ENCODE measurements at regions not wholly inside any gene's neighbourhood (a gene's known extent, or its start where the extent isn't known, plus 50 kb on each side); places are given as distances from the start of the nearest gene placed in this dataset.

DNA sequence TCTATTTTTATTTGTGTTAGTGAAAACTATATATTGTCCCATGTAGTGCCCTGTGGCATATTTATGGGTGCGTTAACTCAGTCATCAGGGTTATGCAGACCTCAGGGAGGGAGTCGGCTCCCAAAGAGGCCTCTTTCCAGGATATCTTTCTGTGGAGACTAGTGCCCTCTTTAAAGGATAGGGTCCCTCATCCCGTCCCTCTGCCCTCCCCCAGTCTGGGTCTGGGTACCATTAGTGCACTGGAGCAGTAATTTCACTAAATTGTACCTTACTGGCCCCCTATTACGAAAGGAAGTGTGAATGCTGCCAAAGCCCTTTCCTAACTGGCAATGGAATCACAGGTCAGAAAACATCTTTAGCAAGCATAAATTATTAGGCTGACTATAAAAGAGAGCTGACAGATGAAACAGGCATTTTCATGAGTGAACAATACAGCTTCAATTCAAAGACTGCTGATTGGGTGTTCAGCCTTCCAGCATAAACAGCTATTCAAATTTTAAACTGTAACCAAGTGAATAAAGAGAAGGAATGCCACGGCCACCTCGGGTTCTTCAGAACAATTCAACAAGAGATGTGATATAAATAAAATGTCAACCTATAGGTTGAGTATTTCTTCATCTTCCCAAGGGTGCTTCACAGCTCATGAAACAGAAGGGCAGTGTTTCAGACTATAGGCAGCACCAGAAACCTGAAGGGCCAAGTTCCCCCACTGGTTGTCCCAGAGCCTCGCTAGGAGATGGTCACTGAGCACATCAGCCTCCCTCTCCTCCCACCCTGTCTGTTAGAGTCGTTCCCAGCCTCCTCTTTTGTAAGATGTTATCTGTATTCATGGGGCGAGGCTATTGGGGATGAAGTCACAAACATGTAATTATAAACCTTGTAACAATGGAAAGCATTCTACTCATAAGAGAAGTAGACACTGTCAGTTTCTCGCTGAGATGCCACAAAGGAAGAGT, 318.7 kb downstream of the TMEM161B start:
- no peaks in the 10 kb centered on the region for H3K4me1 Mint-ChIP-seq
- no peaks in the 10 kb centered on the region for H3K4me1 ChIP-seq (ENCODE audit: control insufficient read depth in 1 of 2, extremely low read depth in 1 of 2, insufficient read depth in 2 of 2, low read length in 2 of 2)

DNA sequence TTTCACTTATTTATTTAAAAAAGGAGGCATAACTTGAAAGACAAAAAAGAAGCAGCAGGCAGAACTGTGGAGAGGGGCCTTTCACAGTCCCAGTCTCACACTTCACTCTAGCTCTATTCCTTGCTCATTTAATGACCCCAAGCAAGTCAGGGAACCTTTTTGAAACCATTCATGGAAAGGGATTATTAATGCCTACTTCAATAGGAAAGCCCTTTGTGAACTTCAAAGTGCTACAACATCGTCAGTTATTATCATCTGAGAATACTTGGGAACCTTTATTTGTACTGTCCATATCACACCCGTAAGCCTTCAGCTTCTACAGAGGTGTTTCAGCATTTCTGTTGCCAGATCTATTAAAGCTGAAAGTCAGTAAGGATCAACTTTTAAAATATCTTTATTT, 320.2 kb downstream of the TMEM161B start:
- Histone ChIP-seq H3K9me3 (no peaks in the 10 kb centered on the region), H3K4me1 (ENCODE audit: control insufficient read depth in 1 of 2, extremely low read depth in 1 of 2, insufficient read depth in 2 of 2, low read length in 2 of 2) (no peaks in the 10 kb centered on the region), H3K4me3 (ENCODE audit: control insufficient read depth in 1 of 2, extremely low read depth in 1 of 2, low read length in 1 of 2) (no peak overlapping the region), H3K27ac (ENCODE audit: low read length) (no peak overlapping the region), H3K36me3 (ENCODE audit: control insufficient read depth in 2 of 2, extremely low read depth in 1 of 2, insufficient read depth in 1 of 2, low read length in 1 of 2) (no peaks in the 10 kb centered on the region), H3K27me3 (replicated peaks in 1 of 2; ENCODE audit: control insufficient read depth in 2 of 2, extremely low read depth in 1 of 2, insufficient read depth in 2 of 2, low read length in 1 of 2) (no peaks in the 10 kb centered on the region)
- peaks cover 0 to 4% of the 10 kb centered on the region in 2 donors for H3K27me3 Mint-ChIP-seq
- ChIA-PET CTCF (no interaction called here), POLR2A (no interaction called here)
- no peak overlapping the region for H3K4me3 Mint-ChIP-seq
- H3K36me3 Mint-ChIP-seq, result no peaks in the 10 kb centered on the region
- no peaks in the 10 kb centered on the region for H3K9me3 Mint-ChIP-seq
- DNase-seq (no peak), ATAC-seq (replicated peaks in 1 of 4) (no peak)
- H3K4me1 Mint-ChIP-seq, result no peaks in the 10 kb centered on the region
- no CpG with 5 or more reads among the region's 2 CpGs for WGBS (ENCODE audit: insufficient coverage)
- H3K27ac Mint-ChIP-seq, result no peak overlapping the region

More for the DNA sequence above, 318.7 kb downstream of the TMEM161B start:
- 53% methylated on average over 3 of the region's 10 CpGs for WGBS (ENCODE audit: insufficient coverage)
- DNase-seq (no peak), ATAC-seq (replicated peaks in 1 of 4) (no peak)
- no peaks in the 10 kb centered on the region for H3K36me3 ChIP-seq (ENCODE audit: control insufficient read depth in 2 of 2, extremely low read depth in 1 of 2, insufficient read depth in 1 of 2, low read length in 1 of 2)
- H3K27me3 ChIP-seq (replicated peaks in 1 of 2; ENCODE audit: control insufficient read depth in 2 of 2, extremely low read depth in 1 of 2, insufficient read depth in 2 of 2, low read length in 1 of 2), result no peaks in the 10 kb centered on the region
- no peaks in the 10 kb centered on the region for H3K9me3 ChIP-seq
- POLR2A ChIA-PET, result no interaction called here
- no peak overlapping the region for H3K27ac ChIP-seq (ENCODE audit: low read length)
- Mint-ChIP-seq H3K36me3 (no peaks in the 10 kb centered on the region), H3K9me3 (no peaks in the 10 kb centered on the region), H3K27me3 (peaks cover 0 to under 1% of the 10 kb centered on the region in 2 donors), H3K27ac (no peak overlapping the region), H3K4me3 (no peak overlapping the region)
- no peak overlapping the region for H3K4me3 ChIP-seq (ENCODE audit: control insufficient read depth in 1 of 2, extremely low read depth in 1 of 2, low read length in 1 of 2)
- CTCF ChIA-PET, result no interaction called here

DNA sequence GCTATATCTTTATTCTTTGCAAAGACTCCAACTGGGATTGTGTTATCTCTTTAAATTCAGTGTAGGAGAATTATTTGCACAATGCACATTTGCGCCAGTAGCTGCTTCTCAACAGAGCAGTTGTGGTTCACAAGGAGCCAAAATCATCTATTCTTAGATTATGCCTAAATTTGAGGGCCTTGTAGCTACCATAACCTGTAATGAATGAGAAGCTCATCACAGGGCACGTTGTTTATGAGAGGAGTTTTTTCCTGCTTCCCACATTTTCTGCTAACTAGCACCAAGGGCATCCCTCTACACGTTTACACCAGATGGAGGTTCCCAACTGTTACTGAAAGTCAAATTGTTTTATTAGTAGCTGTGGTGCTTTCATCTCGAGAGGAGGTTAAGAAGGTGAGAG, 322.4 kb downstream of the TMEM161B start:
- no peaks in the 10 kb centered on the region for H3K36me3 ChIP-seq (ENCODE audit: control insufficient read depth in 2 of 2, extremely low read depth in 1 of 2, insufficient read depth in 1 of 2, low read length in 1 of 2)
- no peak overlapping the region for H3K4me3 Mint-ChIP-seq
- no peak for ATAC-seq (replicated peaks in 1 of 4)
- CTCF ChIA-PET, result interaction anchor here in 1 of 2 donors (0.6 kb wide), 1 partner anchor 39 kb away, joined by 4 read pairs; no protein-coding TSS in a partner anchor
- no peaks in the 10 kb centered on the region for H3K9me3 ChIP-seq
- no peaks in the 10 kb centered on the region for H3K36me3 Mint-ChIP-seq
- H3K4me1 Mint-ChIP-seq, result no peaks in the 10 kb centered on the region
- H3K27ac ChIP-seq (ENCODE audit: low read length), result no peak overlapping the region
- 80% methylated on average over 1 of the region's 4 CpGs for WGBS (ENCODE audit: insufficient coverage)
- POLR2A ChIA-PET, result no interaction called here
- H3K4me1 ChIP-seq (ENCODE audit: control insufficient read depth in 1 of 2, extremely low read depth in 1 of 2, insufficient read depth in 2 of 2, low read length in 2 of 2), result no peaks in the 10 kb centered on the region
- H3K27me3 ChIP-seq (replicated peaks in 1 of 2; ENCODE audit: control insufficient read depth in 2 of 2, extremely low read depth in 1 of 2, insufficient read depth in 2 of 2, low read length in 1 of 2), result no peaks in the 10 kb centered on the region
- no peak overlapping the region for H3K4me3 ChIP-seq (ENCODE audit: control insufficient read depth in 1 of 2, extremely low read depth in 1 of 2, low read length in 1 of 2)
- no peak overlapping the region for H3K27ac Mint-ChIP-seq
- H3K27me3 Mint-ChIP-seq, result peaks cover 0 to 4% of the 10 kb centered on the region in 2 donors
- H3K9me3 Mint-ChIP-seq, result no peaks in the 10 kb centered on the region
- no peak for DNase-seq

DNA sequence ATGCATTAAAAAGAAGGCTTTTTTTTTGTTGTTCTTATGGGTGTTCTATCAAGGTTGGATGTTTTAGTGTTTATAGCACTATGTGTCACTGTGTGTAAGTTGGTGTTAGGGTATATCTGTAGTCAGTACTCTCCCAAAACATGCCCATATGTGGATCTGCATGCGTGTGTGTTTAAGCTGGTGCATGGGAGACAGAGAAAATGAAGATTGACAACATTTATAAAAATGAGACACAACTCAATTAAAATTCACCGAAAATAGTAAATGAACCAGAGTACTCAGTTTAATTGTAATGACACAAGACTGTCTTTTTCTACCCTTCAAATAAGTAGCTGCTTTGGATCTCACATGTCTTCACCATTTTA, 323.4 kb downstream of the TMEM161B start:
- Mint-ChIP-seq H3K27ac (no peak overlapping the region), H3K4me3 (no peak overlapping the region), H3K9me3 (peaks cover 0 to 4% (median 0%) of the 10 kb centered on the region in 3 donors), H3K27me3 (peaks cover 0 to 4% of the 10 kb centered on the region in 2 donors), H3K4me1 (no peaks in the 10 kb centered on the region), H3K36me3 (no peaks in the 10 kb centered on the region)
- no peaks in the 10 kb centered on the region for H3K4me1 ChIP-seq (ENCODE audit: control insufficient read depth in 1 of 2, extremely low read depth in 1 of 2, insufficient read depth in 2 of 2, low read length in 2 of 2)
- POLR2A ChIA-PET, result no interaction called here
- CTCF ChIA-PET, result no interaction called here
- H3K27me3 ChIP-seq (replicated peaks in 1 of 2; ENCODE audit: control insufficient read depth in 2 of 2, extremely low read depth in 1 of 2, insufficient read depth in 2 of 2, low read length in 1 of 2), result no peaks in the 10 kb centered on the region
- no peaks in the 10 kb centered on the region for H3K9me3 ChIP-seq
- no peaks in the 10 kb centered on the region for H3K36me3 ChIP-seq (ENCODE audit: control insufficient read depth in 2 of 2, extremely low read depth in 1 of 2, insufficient read depth in 1 of 2, low read length in 1 of 2)
- no peak overlapping the region for H3K4me3 ChIP-seq (ENCODE audit: control insufficient read depth in 1 of 2, extremely low read depth in 1 of 2, low read length in 1 of 2)
- ATAC-seq (replicated peaks in 1 of 4), result no peak
- no CpG with 5 or more reads among the region's 2 CpGs for WGBS (ENCODE audit: insufficient coverage)
- DNase-seq, result no peak
- H3K27ac ChIP-seq (ENCODE audit: low read length), result no peak overlapping the region

DNA sequence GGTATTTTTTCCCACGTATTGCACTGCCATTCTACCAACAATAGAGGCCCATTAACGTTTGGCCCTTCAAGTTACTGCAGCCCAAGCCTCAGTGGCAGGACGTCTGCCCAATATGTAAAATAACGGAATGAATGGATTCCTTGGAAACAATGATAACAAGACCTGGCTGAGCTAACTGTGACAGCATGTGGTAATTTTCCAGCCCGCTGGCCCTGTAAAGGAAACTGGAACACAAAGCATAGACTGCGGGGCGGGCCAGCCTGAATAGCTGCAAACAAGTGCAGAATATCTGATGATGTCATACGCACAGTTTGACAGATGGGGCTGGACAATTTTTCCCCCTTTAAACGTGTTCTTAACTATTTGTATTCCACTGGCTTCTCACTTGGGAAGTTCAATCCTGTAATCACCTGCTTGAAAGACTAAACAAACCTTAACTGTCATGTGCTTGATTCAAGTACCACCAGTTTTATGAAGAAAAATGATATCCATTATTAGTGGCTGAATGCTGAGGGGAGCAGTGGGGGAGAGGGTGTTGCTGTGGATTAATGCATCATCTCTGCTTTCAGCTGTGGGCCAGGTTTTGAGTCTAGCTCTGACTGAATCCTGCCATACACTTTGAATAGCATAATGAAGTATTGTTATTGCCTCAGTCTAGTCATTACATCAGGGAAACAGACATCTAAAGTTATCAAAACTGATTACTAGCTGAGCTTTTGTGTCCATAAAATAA, 323.9 kb downstream of the TMEM161B start:
- Mint-ChIP-seq H3K4me1 (no peaks in the 10 kb centered on the region), H3K27ac (no peak overlapping the region), H3K27me3 (peaks cover 0 to 4% of the 10 kb centered on the region in 2 donors), H3K9me3 (peaks cover 0 to 7% (median 3%) of the 10 kb centered on the region in 3 donors), H3K4me3 (no peak overlapping the region), H3K36me3 (no peaks in the 10 kb centered on the region)
- CTCF ChIA-PET, result no interaction called here
- Histone ChIP-seq H3K4me3 (ENCODE audit: control insufficient read depth in 1 of 2, extremely low read depth in 1 of 2, low read length in 1 of 2) (no peak overlapping the region), H3K4me1 (ENCODE audit: control insufficient read depth in 1 of 2, extremely low read depth in 1 of 2, insufficient read depth in 2 of 2, low read length in 2 of 2) (no peaks in the 10 kb centered on the region), H3K27me3 (replicated peaks in 1 of 2; ENCODE audit: control insufficient read depth in 2 of 2, extremely low read depth in 1 of 2, insufficient read depth in 2 of 2, low read length in 1 of 2) (no peaks in the 10 kb centered on the region), H3K27ac (ENCODE audit: low read length) (no peak overlapping the region), H3K9me3 (no peaks in the 10 kb centered on the region), H3K36me3 (ENCODE audit: control insufficient read depth in 2 of 2, extremely low read depth in 1 of 2, insufficient read depth in 1 of 2, low read length in 1 of 2) (no peaks in the 10 kb centered on the region)
- POLR2A ChIA-PET, result no interaction called here
- DNase-seq, result no peak
- WGBS (ENCODE audit: insufficient coverage), result 30% methylated on average over 7 of the region's 9 CpGs
- no peak for ATAC-seq (replicated peaks in 1 of 4)

DNA sequence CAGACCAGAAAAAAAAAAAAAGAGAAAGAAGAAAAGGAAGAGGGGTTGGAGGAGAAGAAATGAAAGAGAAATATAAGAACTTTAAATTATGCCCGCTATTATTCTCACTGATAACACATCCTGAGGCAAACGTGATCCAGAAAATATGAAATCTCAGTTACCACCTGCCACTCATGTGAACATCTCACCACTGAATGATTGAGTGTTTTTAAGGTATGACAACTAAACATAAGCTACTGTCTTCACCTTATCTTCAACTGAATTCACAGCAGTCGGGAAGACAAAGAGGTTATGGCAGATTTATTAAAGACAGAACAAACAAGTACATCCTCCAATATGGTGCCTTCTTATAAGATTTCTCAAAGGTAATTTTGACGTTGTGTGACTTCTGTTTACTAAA, 327.9 kb downstream of the TMEM161B start:
- no peaks in the 10 kb centered on the region for H3K4me1 Mint-ChIP-seq
- CTCF ChIA-PET, result no interaction called here
- H3K27me3 Mint-ChIP-seq, result peaks cover 0 to 4% of the 10 kb centered on the region in 2 donors
- no peak overlapping the region for H3K4me3 ChIP-seq (ENCODE audit: control insufficient read depth in 1 of 2, extremely low read depth in 1 of 2, low read length in 1 of 2)
- no peaks in the 10 kb centered on the region for H3K27me3 ChIP-seq (replicated peaks in 1 of 2; ENCODE audit: control insufficient read depth in 2 of 2, extremely low read depth in 1 of 2, insufficient read depth in 2 of 2, low read length in 1 of 2)
- POLR2A ChIA-PET, result no interaction called here
- no CpG with 5 or more reads among the region's 4 CpGs for WGBS (ENCODE audit: insufficient coverage)
- no peak for ATAC-seq (replicated peaks in 1 of 4)
- H3K9me3 Mint-ChIP-seq, result peaks cover 0 to 7% (median 3%) of the 10 kb centered on the region in 3 donors
- H3K9me3 ChIP-seq, result no peaks in the 10 kb centered on the region
- DNase-seq, result no peak
- H3K36me3 Mint-ChIP-seq, result no peaks in the 10 kb centered on the region
- H3K4me1 ChIP-seq (ENCODE audit: control insufficient read depth in 1 of 2, extremely low read depth in 1 of 2, insufficient read depth in 2 of 2, low read length in 2 of 2), result no peaks in the 10 kb centered on the region
- no peak overlapping the region for H3K4me3 Mint-ChIP-seq
- H3K36me3 ChIP-seq (ENCODE audit: control insufficient read depth in 2 of 2, extremely low read depth in 1 of 2, insufficient read depth in 1 of 2, low read length in 1 of 2), result no peaks in the 10 kb centered on the region
- H3K27ac ChIP-seq (ENCODE audit: low read length), result no peak overlapping the region
- H3K27ac Mint-ChIP-seq, result no peak overlapping the region
